Endothelial cell of umbilical vein (primary cell): ENCODE measurements at regions not wholly inside any gene's neighbourhood (a gene's known extent, or its start where the extent isn't known, plus 50 kb on each side); places are given as distances from the start of the nearest gene placed in this dataset.

Experiments
- BruUV-seq: library from RNA; stranded (reverse); fragments of 400-500 nt; replicated peaks from 2 replicates; lab custom pipeline; 2021; lab: Mats Ljungman, UMichigan
- CTCF ChIA-PET: fragments of 300-600, 350-600 bp; sonication (Branson Sonifier 250); formaldehyde crosslinking; loops from one replicate; lab custom pipeline; 2021; ENCODE audit warnings: antibody characterized with exemption, inconsistent platforms; lab: Charles Lee
- POLR2A ChIA-PET: fragments of 300-600, 350-600 bp; sonication (Branson Sonifier 250); formaldehyde crosslinking; loops from one replicate; lab custom pipeline; 2021; ENCODE audit warnings: antibody characterized with exemption, inconsistent platforms; lab: Charles Lee
- DNase-seq: peaks from one replicate; pipeline ENCODE4 v3.0.0-alpha.2; 2011; ENCODE audit warnings: low read depth, low spot score
- FAIRE-seq: peaks from 2 replicates; lab custom pipeline; 2011; peaks lifted over from hg19 to GRCh38; lab: Jason Lieb, UNC
- H2AFZ ChIP-seq: 2 replicates; pipeline ENCODE4 v1.6.0; 2012; ENCODE audit warnings: low read depth, low read length, control low read depth, inconsistent platforms
- H3K27ac ChIP-seq: 2 replicates; pipeline ENCODE4 v1.5.1; 2011; ENCODE audit warnings: low read depth, mild to moderate bottlenecking, control low read depth, low read length, moderate library complexity; ENCODE audit not compliant: insufficient read depth
- H3K27me3 ChIP-seq, 2 experiments: 2 replicates each; pipeline versions ENCODE4 v1.6.0 to v1.6.1; 2011; ENCODE audit warnings: low read length in 2 of 2, mixed read lengths in 1 of 2; ENCODE audit not compliant: control insufficient read depth in 2 of 2, insufficient read depth in 2 of 2
- H3K36me3 ChIP-seq, 2 experiments: 2 replicates in 1 of 2; 3 replicates in 1 of 2; pipeline ENCODE4 v1.5.1; 2011; ENCODE audit warnings: low read length in 2 of 2, mild to moderate bottlenecking in 1 of 2, moderate library complexity in 1 of 2; ENCODE audit not compliant: control insufficient read depth in 2 of 2, insufficient read depth in 2 of 2; ENCODE audit errors: extremely low read depth in 1 of 2
- H3K4me1 ChIP-seq: 3 replicates; pipeline ENCODE4 v1.5.1; 2011; ENCODE audit warnings: mild to moderate bottlenecking, low read length; ENCODE audit not compliant: control insufficient read depth, insufficient read depth; ENCODE audit errors: extremely low read depth
- H3K4me2 ChIP-seq: 2 replicates; pipeline ENCODE4 v1.6.1; 2011; ENCODE audit warnings: low read length, control low read depth, mixed read lengths; ENCODE audit not compliant: insufficient read depth
- H3K4me3 ChIP-seq, 3 experiments: fragments of 200-600 bp in 1 of 3; sonication (generic), shearing (Covaris generic) in 1 of 3; replicated peaks in 1 of 3; 2 replicates each; pipeline ENCODE4 v1.5.1; 2011 to 2016; ENCODE audit warnings: control low read depth in 3 of 3, low read length in 3 of 3, mild to moderate bottlenecking in 2 of 3, inconsistent platforms in 1 of 3, low read depth in 1 of 3, moderate library complexity in 1 of 3; ENCODE audit not compliant: insufficient read depth in 1 of 3
- H3K79me2 ChIP-seq: 2 replicates; pipeline ENCODE4 v1.6.0; 2012; ENCODE audit warnings: low read length, inconsistent platforms; ENCODE audit not compliant: control insufficient read depth, insufficient read depth
- H3K9ac ChIP-seq: replicated peaks from 2 replicates; pipeline ENCODE3; 2011; ENCODE audit warnings: low read length, control low read depth; ENCODE audit not compliant: insufficient read depth; ENCODE audit errors: extremely low read depth
- H3K9me1 ChIP-seq: replicated peaks from 3 replicates; pipeline ENCODE4 v1.6.0; 2011; ENCODE audit warnings: mild to moderate bottlenecking, low read length; ENCODE audit not compliant: control insufficient read depth, insufficient read depth; ENCODE audit errors: extremely low read depth
- H3K9me3 ChIP-seq: replicated peaks from 2 replicates; pipeline ENCODE4 v1.5.1; 2012; ENCODE audit warnings: low read length, inconsistent platforms; ENCODE audit not compliant: control insufficient read depth, insufficient read depth
- H4K20me1 ChIP-seq: replicated peaks from 2 replicates; pipeline ENCODE3; 2011; ENCODE audit warnings: mild to moderate bottlenecking, low read length; ENCODE audit not compliant: control insufficient read depth, insufficient read depth; ENCODE audit errors: extremely low read depth
- CTCF ChIP-seq, 2 donors: IDR thresholded peaks; 1 replicate in 1 of 2; 2 replicates in 1 of 2; pipeline ENCODE4 v1.5.1; 2011; ENCODE audit warnings: low read length in 2 of 2, mild to moderate bottlenecking in 2 of 2, moderate library complexity in 2 of 2, control low read depth in 1 of 2, inconsistent platforms in 1 of 2, low read depth in 1 of 2; ENCODE audit not compliant: insufficient read depth in 1 of 2; ENCODE audit errors: extremely low read depth in 1 of 2
- EZH2 ChIP-seq: IDR thresholded peaks from 2 replicates; pipeline ENCODE4 v1.6.1; 2012; ENCODE audit warnings: borderline replicate concordance, low read depth, mild to moderate bottlenecking, moderate library complexity, low read length, inconsistent platforms; ENCODE audit not compliant: severe bottlenecking
- FOS ChIP-seq: IDR thresholded peaks from 2 replicates; pipeline ENCODE4 v1.6.1; 2011; ENCODE audit warnings: mild to moderate bottlenecking, low read length, moderate library complexity, borderline replicate concordance; ENCODE audit not compliant: insufficient read depth
- GATA2 ChIP-seq: IDR thresholded peaks from 2 replicates; pipeline ENCODE4 v1.7.0; 2011; ENCODE audit warnings: low read depth, mild to moderate bottlenecking, moderate library complexity, mixed read lengths, low read length; ENCODE audit not compliant: insufficient read length, insufficient read depth
- JUN ChIP-seq: IDR thresholded peaks from 2 replicates; pipeline ENCODE4 v1.6.1; 2011; ENCODE audit warnings: borderline replicate concordance, low read depth; ENCODE audit not compliant: insufficient read length, insufficient read depth
- MAX ChIP-seq: IDR thresholded peaks from 2 replicates; pipeline ENCODE4 v1.6.1; 2011; ENCODE audit not compliant: insufficient read depth, insufficient read length
- MYC ChIP-seq: IDR thresholded peaks from one replicate; pipeline ENCODE4 v1.6.1; 2011; ENCODE audit warnings: mild to moderate bottlenecking, low read depth, low read length
- POLR2A ChIP-seq: IDR thresholded peaks from 2 replicates; pipeline ENCODE4 v1.6.1; 2012; ENCODE audit warnings: low read depth, mild to moderate bottlenecking, control low read depth, low read length
- POLR2AphosphoS5 ChIP-seq: IDR thresholded peaks from 2 replicates; pipeline ENCODE4 v1.6.1; 2012; ENCODE audit warnings: low read depth, mild to moderate bottlenecking, control low read depth, low read length, moderate library complexity; ENCODE audit not compliant: insufficient read depth
- dilution Hi-C: fragments of 300-500 bp; cut with MboI; formaldehyde crosslinking; loops from one replicate; pipeline ENCODE4 v1.15.0; 2019; ENCODE audit warnings: low sequenced_read_pairs; ENCODE audit not compliant: extremely low pct_ligation_motif_present
- intact Hi-C: fragments of 100-400 bp; cut with micrococcal nuclease; formaldehyde crosslinking; loops from one replicate; pipeline ENCODE4 v1.10.0; 2022

GRCh38 chr1:29395736-29396437 lies 159.6 kb downstream of the PTPRU start:
- Histone ChIP-seq H3K4me2 (no peak overlapping the region), H4K20me1 (no peaks in the 10 kb centered on the region), H3K9ac (no peak overlapping the region), H3K9me3 (no peaks in the 10 kb centered on the region), H3K4me1 (no peaks in the 10 kb centered on the region), H3K27ac (no peak overlapping the region), H3K9me1 (no peaks in the 10 kb centered on the region), H3K4me3 (no peak overlapping the region), H3K79me2 (no peaks in the 10 kb centered on the region), H2AFZ (no peak overlapping the region), H3K27me3 (no peaks in the 10 kb centered on the region), H3K36me3 (no peaks in the 10 kb centered on the region)
- intact Hi-C loops (no loop called here), dilution Hi-C loops (no loop called here)
- DNase-seq (no peak), FAIRE-seq (no peak)
- TF ChIP-seq MYC: no peak
- no peak for TF ChIP-seq MAX
- no peak for TF ChIP-seq POLR2AphosphoS5
- TF ChIP-seq POLR2A: no peak
- TF ChIP-seq EZH2: no peak
- TF ChIP-seq CTCF (IDR thresholded peaks at IDR 0.05; ENCODE audit: extremely low read depth in 1 of 2, insufficient read depth in 1 of 2, low read depth in 1 of 2, low read length in 2 of 2): no peak
- no peak for TF ChIP-seq GATA2
- no peak for TF ChIP-seq JUN
- no peak for TF ChIP-seq FOS
- POLR2A ChIA-PET: no interaction called here
- no TSS peak for BruUV-seq
- CTCF ChIA-PET: interaction anchor here (0.6 to 3.6 kb wide), 9 partner anchors 11 to 150 kb away, joined by 3 to 34 read pairs (median 5); no protein-coding TSS in a partner anchor
